Keratinocyte (primary cell): ENCODE measurements at regions not wholly inside any gene's neighbourhood (a gene's known extent, or its start where the extent isn't known, plus 50 kb on each side); places are given as distances from the start of the nearest gene placed in this dataset.

Source experiments
- DNase-seq: peaks from one replicate; pipeline ENCODE4 v3.0.0-alpha.2; 2011; ENCODE audit warnings: low read depth, missing footprints, low spot score
- FAIRE-seq: peaks from 2 replicates; lab custom pipeline; 2011; peaks lifted over from hg19 to GRCh38; lab: Jason Lieb, UNC
- H2AFZ ChIP-seq: 2 replicates; pipeline ENCODE4 v1.6.0; 2012; ENCODE audit warnings: low read length, control low read depth, inconsistent platforms; ENCODE audit not compliant: control insufficient read depth
- H3K27ac ChIP-seq: 2 replicates; pipeline ENCODE4 v1.5.1; 2011; ENCODE audit warnings: low read length; ENCODE audit not compliant: control insufficient read depth, insufficient read depth
- H3K27me3 ChIP-seq: 3 replicates; pipeline ENCODE4 v1.6.0; 2011; ENCODE audit warnings: low read length; ENCODE audit not compliant: control insufficient read depth, insufficient read depth; ENCODE audit errors: extremely low read depth
- H3K36me3 ChIP-seq, 2 experiments: 2 replicates in 1 of 2; 3 replicates in 1 of 2; pipeline ENCODE4 v1.5.1; 2011; ENCODE audit warnings: low read length in 2 of 2, mild to moderate bottlenecking in 1 of 2; ENCODE audit not compliant: control insufficient read depth in 2 of 2, insufficient read depth in 2 of 2; ENCODE audit errors: extremely low read depth in 1 of 2
- H3K4me1 ChIP-seq: 3 replicates; pipeline ENCODE4 v1.5.1; 2011; ENCODE audit warnings: low read length; ENCODE audit not compliant: control insufficient read depth, insufficient read depth; ENCODE audit errors: extremely low read depth
- H3K4me2 ChIP-seq: 3 replicates; pipeline ENCODE4 v1.6.0; 2011; ENCODE audit warnings: low read depth, low read length; ENCODE audit not compliant: control insufficient read depth, insufficient read depth; ENCODE audit errors: extremely low read depth
- H3K4me3 ChIP-seq, 3 experiments: fragments of 200-600 bp in 1 of 3; sonication (generic) in 1 of 3; 2 replicates in 2 of 3; 3 replicates in 1 of 3; pipeline ENCODE4 v1.5.1; 2011 to 2016; ENCODE audit warnings: low read length in 3 of 3, mild to moderate bottlenecking in 3 of 3, control low read depth in 2 of 3, inconsistent platforms in 1 of 3, low read depth in 1 of 3, mixed read lengths in 1 of 3, mixed run types in 1 of 3, moderate library complexity in 1 of 3; ENCODE audit not compliant: control insufficient read depth in 2 of 3, insufficient read depth in 2 of 3; ENCODE audit errors: extremely low read depth in 1 of 3
- H3K79me2 ChIP-seq: 2 replicates; pipeline ENCODE4 v1.6.0; 2012; ENCODE audit warnings: low read length; ENCODE audit not compliant: control insufficient read depth, insufficient read depth
- H3K9ac ChIP-seq: 3 replicates; pipeline ENCODE4 v1.6.0; 2011; ENCODE audit warnings: low read length; ENCODE audit not compliant: control insufficient read depth, insufficient read depth; ENCODE audit errors: extremely low read depth
- H3K9me1 ChIP-seq: 3 replicates; pipeline ENCODE4 v1.6.0; 2011; ENCODE audit warnings: low read length; ENCODE audit not compliant: control insufficient read depth, insufficient read depth; ENCODE audit errors: extremely low read depth
- H3K9me3 ChIP-seq: 2 replicates; pipeline ENCODE4 v1.5.1; 2012; ENCODE audit warnings: low read depth, low read length; ENCODE audit not compliant: control insufficient read depth
- H4K20me1 ChIP-seq: 3 replicates; pipeline ENCODE4 v1.6.0; 2011; ENCODE audit warnings: low read length; ENCODE audit not compliant: control insufficient read depth, insufficient read depth; ENCODE audit errors: extremely low read depth
- CTCF ChIP-seq, 3 experiments: IDR thresholded peaks in 1 of 3; conservative IDR thresholded peaks in 1 of 3; optimal IDR thresholded peaks in 1 of 3; 2 replicates in 2 of 3; 3 replicates in 1 of 3; pipeline versions ENCODE3 to v1.5.1; 2011; ENCODE audit warnings: low read length in 3 of 3, mild to moderate bottlenecking in 3 of 3, moderate library complexity in 2 of 3, control low read depth in 1 of 3, inconsistent platforms in 1 of 3; ENCODE audit not compliant: insufficient read depth in 2 of 3; ENCODE audit errors: extremely low read depth in 1 of 3
- EZH2 ChIP-seq: IDR thresholded peaks from one replicate; pipeline ENCODE4 v1.6.1; 2012; ENCODE audit warnings: inconsistent platforms, mild to moderate bottlenecking, low read length, moderate library complexity
- dilution Hi-C: fragments of 300-500 bp; cut with MboI; formaldehyde crosslinking; loops from one replicate; pipeline ENCODE4 v1.7.0; 2020; ENCODE audit warnings: low sequenced_read_pairs; ENCODE audit not compliant: extremely low pct_ligation_motif_present

DNA sequence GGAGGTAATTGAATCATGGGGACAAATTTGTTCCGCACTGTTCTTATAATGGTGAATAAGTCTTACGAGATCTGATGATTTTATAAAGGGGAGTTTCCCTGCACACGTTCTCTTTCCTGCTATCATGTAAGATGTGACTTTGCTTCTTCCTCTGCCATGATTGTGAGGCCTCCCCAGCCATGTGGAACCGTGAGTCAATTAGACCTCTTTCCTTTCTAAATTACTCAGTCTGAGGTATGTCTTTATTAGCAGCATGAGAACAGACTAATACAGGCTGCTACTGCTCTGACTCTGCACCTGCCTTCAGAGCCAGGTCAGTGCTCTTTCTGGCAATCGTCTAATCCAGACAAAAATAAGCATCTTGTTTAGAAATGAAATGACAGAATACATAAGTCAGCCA, 479.2 kb upstream of the TUSC1 start:
- TF ChIP-seq CTCF (optimal IDR thresholded peaks at IDR 0.05 in 1 of 3, IDR thresholded peaks at IDR 0.05 in 1 of 3, conservative IDR thresholded peaks at IDR 0.05 in 1 of 3; ENCODE audit: extremely low read depth in 1 of 3, insufficient read depth in 2 of 3, low read length in 3 of 3) (no peak), EZH2 (no peak)
- H3K9me1 ChIP-seq, result no peaks in the 10 kb centered on the region
- H4K20me1 ChIP-seq, result no peaks in the 10 kb centered on the region
- H3K36me3 ChIP-seq, result no peaks in the 10 kb centered on the region
- no peak overlapping the region for H3K9ac ChIP-seq
- H3K4me2 ChIP-seq, result no peak overlapping the region
- H3K79me2 ChIP-seq, result no peaks in the 10 kb centered on the region
- H2AFZ ChIP-seq, result no peak overlapping the region
- no peak overlapping the region for H3K27ac ChIP-seq
- H3K27me3 ChIP-seq, result no peaks in the 10 kb centered on the region
- H3K4me1 ChIP-seq, result no peaks in the 10 kb centered on the region
- dilution Hi-C loops, result no loop called here
- FAIRE-seq, result no peak
- DNase-seq, result no peak
- no peak overlapping the region for H3K4me3 ChIP-seq
- H3K9me3 ChIP-seq, result no peaks in the 10 kb centered on the region

DNA sequence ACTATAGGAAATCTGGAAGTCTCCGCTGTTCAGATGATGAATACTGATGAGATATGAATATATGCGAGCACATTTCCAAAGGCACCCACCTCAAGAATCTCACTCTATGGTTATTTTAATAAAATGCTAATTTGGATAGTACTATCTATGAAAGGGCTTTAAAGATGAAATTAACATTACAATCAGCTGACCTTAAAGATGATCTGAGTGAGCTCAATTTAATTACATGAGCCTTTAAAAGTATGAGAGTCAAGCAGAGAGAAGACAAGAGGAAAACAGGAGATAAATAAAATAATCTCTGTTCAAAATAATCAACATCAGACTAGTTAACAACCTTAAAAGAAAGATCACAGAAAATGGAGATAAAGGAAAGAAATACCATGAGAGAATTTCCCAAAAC, 474.1 kb upstream of the TUSC1 start:
- Histone ChIP-seq H2AFZ (no peak overlapping the region), H3K36me3 (no peaks in the 10 kb centered on the region), H3K9ac (no peak overlapping the region), H3K27ac (no peak overlapping the region), H3K79me2 (no peaks in the 10 kb centered on the region), H3K9me1 (no peaks in the 10 kb centered on the region), H3K4me3 (no peak overlapping the region), H4K20me1 (no peaks in the 10 kb centered on the region), H3K4me2 (no peak overlapping the region), H3K4me1 (no peaks in the 10 kb centered on the region), H3K9me3 (no peaks in the 10 kb centered on the region), H3K27me3 (no peaks in the 10 kb centered on the region)
- no peak for FAIRE-seq
- DNase-seq, result no peak
- TF ChIP-seq CTCF (optimal IDR thresholded peaks at IDR 0.05 in 1 of 3, IDR thresholded peaks at IDR 0.05 in 1 of 3, conservative IDR thresholded peaks at IDR 0.05 in 1 of 3; ENCODE audit: extremely low read depth in 1 of 3, insufficient read depth in 2 of 3, low read length in 3 of 3) (no peak), EZH2 (no peak)
- dilution Hi-C loops, result no loop called here
